ENCODE measurements at regions not wholly inside any gene's neighbourhood (a gene's known extent, or its start where the extent isn't known, plus 50 kb on each side); places are given as distances from the start of the nearest gene placed in this dataset.

DNA sequence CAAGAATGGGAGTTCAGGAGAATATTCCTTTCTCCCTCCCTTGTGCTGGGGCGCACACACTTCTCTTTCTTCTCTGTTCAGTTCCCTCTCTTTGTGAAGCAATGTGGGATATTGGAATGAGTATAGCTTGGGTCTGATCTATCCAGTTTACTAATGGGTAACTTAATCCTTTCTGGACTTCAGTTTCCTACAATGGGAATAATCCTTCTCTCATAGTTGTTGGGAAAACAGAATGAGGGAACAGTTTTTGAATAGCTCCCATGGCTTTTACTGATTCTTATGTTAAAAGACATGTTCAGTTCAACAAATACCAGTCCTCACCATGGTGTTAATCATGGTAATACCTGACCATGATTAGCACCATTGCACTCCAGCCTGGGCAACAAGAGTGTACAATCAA is 93.1 kb downstream of the ARL4C start:
- TF ChIP-seq, protein P1, sequence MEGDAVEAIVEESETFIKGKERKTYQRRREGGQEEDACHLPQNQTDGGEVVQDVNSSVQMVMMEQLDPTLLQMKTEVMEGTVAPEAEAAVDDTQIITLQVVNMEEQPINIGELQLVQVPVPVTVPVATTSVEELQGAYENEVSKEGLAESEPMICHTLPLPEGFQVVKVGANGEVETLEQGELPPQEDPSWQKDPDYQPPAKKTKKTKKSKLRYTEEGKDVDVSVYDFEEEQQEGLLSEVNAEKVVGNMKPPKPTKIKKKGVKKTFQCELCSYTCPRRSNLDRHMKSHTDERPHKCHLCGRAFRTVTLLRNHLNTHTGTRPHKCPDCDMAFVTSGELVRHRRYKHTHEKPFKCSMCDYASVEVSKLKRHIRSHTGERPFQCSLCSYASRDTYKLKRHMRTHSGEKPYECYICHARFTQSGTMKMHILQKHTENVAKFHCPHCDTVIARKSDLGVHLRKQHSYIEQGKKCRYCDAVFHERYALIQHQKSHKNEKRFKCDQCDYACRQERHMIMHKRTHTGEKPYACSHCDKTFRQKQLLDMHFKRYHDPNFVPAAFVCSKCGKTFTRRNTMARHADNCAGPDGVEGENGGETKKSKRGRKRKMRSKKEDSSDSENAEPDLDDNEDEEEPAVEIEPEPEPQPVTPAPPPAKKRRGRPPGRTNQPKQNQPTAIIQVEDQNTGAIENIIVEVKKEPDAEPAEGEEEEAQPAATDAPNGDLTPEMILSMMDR (conservative IDR thresholded peaks at IDR 0.05 in 1 of 2, IDR thresholded peaks at IDR 0.05 in 1 of 2; ENCODE audit: low read depth in 1 of 2, low read length in 2 of 2), result no peak
- TF ChIP-seq EZH2 (IDR thresholded peaks at IDR 0.05; ENCODE audit: low read length, missing control alignments), result no peak

Measured in fibroblast of lung (primary cell).